ENCODE measurements at regions not wholly inside any gene's neighbourhood (a gene's known extent, or its start where the extent isn't known, plus 50 kb on each side); places are given as distances from the start of the nearest gene placed in this dataset.

GRCh38 chr5:36370073-36370472, 68.4 kb upstream of the RANBP3L start:
- Histone ChIP-seq H3K4me3 (ENCODE audit: low read depth, low read length) (no peak overlapping the region), H3K4me1 (peaks cover 21% of the 10 kb centered on the region), H3K36me3 (ENCODE audit: control insufficient read depth, insufficient read depth, low read length) (no peaks in the 10 kb centered on the region), H3K27me3 (replicated peaks; ENCODE audit: control insufficient read depth, insufficient read depth, low read length) (no peaks in the 10 kb centered on the region), H3K9me3 (no peaks in the 10 kb centered on the region)
- Mint-ChIP-seq H3K9me3 (ENCODE audit: unreplicated experiment) (no peaks in the 10 kb centered on the region), H3K4me1 (ENCODE audit: low read depth, unreplicated experiment) (peaks cover 18% of the 10 kb centered on the region), H3K27me3 (ENCODE audit: insufficient read depth, unreplicated experiment) (no peaks in the 10 kb centered on the region), H3K36me3 (ENCODE audit: insufficient read depth, unreplicated experiment) (no peaks in the 10 kb centered on the region), H3K4me3 (ENCODE audit: unreplicated experiment) (no peak overlapping the region), H3K27ac (ENCODE audit: unreplicated experiment) (no peak overlapping the region)
- intact Hi-C loops (cut with micrococcal nuclease; ENCODE audit: unreplicated experiment): no loop called here
- POLR2A ChIA-PET: no interaction called here
- no TSS peak for BruUV-seq (replicated peaks)
- DNase-seq: no peak
- CTCF ChIA-PET: no interaction called here
- no peak for TF ChIP-seq CTCF (IDR thresholded peaks at IDR 0.05; ENCODE audit: insufficient read depth in 1 of 2, low read depth in 1 of 2, low read length in 1 of 2, severe bottlenecking in 1 of 2, unreplicated experiment in 1 of 2)

GRCh38 chr5:36371366-36371765, 69.7 kb upstream of the RANBP3L start:
- Mint-ChIP-seq H3K27ac (ENCODE audit: unreplicated experiment) (no peak overlapping the region), H3K27me3 (ENCODE audit: insufficient read depth, unreplicated experiment) (no peaks in the 10 kb centered on the region), H3K9me3 (ENCODE audit: unreplicated experiment) (no peaks in the 10 kb centered on the region), H3K4me1 (ENCODE audit: low read depth, unreplicated experiment) (peaks cover 16% of the 10 kb centered on the region), H3K36me3 (ENCODE audit: insufficient read depth, unreplicated experiment) (no peaks in the 10 kb centered on the region), H3K4me3 (ENCODE audit: unreplicated experiment) (no peak overlapping the region)
- H3K4me3 ChIP-seq (ENCODE audit: low read depth, low read length): no peak overlapping the region
- intact Hi-C loops (cut with micrococcal nuclease; ENCODE audit: unreplicated experiment): no loop called here
- no peaks in the 10 kb centered on the region for H3K27me3 ChIP-seq (replicated peaks; ENCODE audit: control insufficient read depth, insufficient read depth, low read length)
- no TSS peak for BruUV-seq (replicated peaks)
- CTCF ChIA-PET: no interaction called here
- no peak for DNase-seq
- peaks cover 21% of the 10 kb centered on the region for H3K4me1 ChIP-seq
- POLR2A ChIA-PET: no interaction called here
- H3K9me3 ChIP-seq: no peaks in the 10 kb centered on the region
- H3K36me3 ChIP-seq (ENCODE audit: control insufficient read depth, insufficient read depth, low read length): no peaks in the 10 kb centered on the region
- no peak for TF ChIP-seq CTCF (IDR thresholded peaks at IDR 0.05; ENCODE audit: insufficient read depth in 1 of 2, low read depth in 1 of 2, low read length in 1 of 2, severe bottlenecking in 1 of 2, unreplicated experiment in 1 of 2)

GRCh38 chr5:36373527-36374086, 71.9 kb upstream of the RANBP3L start:
- TF ChIP-seq CTCF (IDR thresholded peaks at IDR 0.05; ENCODE audit: insufficient read depth in 1 of 2, low read depth in 1 of 2, low read length in 1 of 2, severe bottlenecking in 1 of 2, unreplicated experiment in 1 of 2): no peak
- H3K9me3 ChIP-seq: no peaks in the 10 kb centered on the region
- H3K4me1 ChIP-seq: peaks cover 2% of the 10 kb centered on the region; the same call in 1 of the 2 replicates
- peaks cover 9% of the 10 kb centered on the region for H3K4me1 Mint-ChIP-seq (ENCODE audit: low read depth, unreplicated experiment)
- H3K36me3 Mint-ChIP-seq (ENCODE audit: insufficient read depth, unreplicated experiment): no peaks in the 10 kb centered on the region
- intact Hi-C loops (cut with micrococcal nuclease; ENCODE audit: unreplicated experiment): no loop called here
- DNase-seq: peak in 1 of 2 experiments; percentile 20
- no peaks in the 10 kb centered on the region for H3K36me3 ChIP-seq (ENCODE audit: control insufficient read depth, insufficient read depth, low read length)
- H3K9me3 Mint-ChIP-seq (ENCODE audit: unreplicated experiment): no peaks in the 10 kb centered on the region
- ChIA-PET CTCF (interaction anchor here (0.7 kb wide), 1 partner anchor 16 kb away, joined by 3 read pairs; no protein-coding TSS in a partner anchor), POLR2A (no interaction called here)
- no peak overlapping the region for H3K4me3 ChIP-seq (ENCODE audit: low read depth, low read length)
- H3K4me3 Mint-ChIP-seq (ENCODE audit: unreplicated experiment): no peak overlapping the region
- no peaks in the 10 kb centered on the region for H3K27me3 ChIP-seq (replicated peaks; ENCODE audit: control insufficient read depth, insufficient read depth, low read length)
- no TSS peak for BruUV-seq (replicated peaks)
- H3K27me3 Mint-ChIP-seq (ENCODE audit: insufficient read depth, unreplicated experiment): no peaks in the 10 kb centered on the region
- peak overlapping the region; percentile 18 for H3K27ac Mint-ChIP-seq (ENCODE audit: unreplicated experiment)

Data from Caco-2 (cell line).